Fibroblast of the aortic adventitia (primary cell): ENCODE measurements at regions not wholly inside any gene's neighbourhood (a gene's known extent, or its start where the extent isn't known, plus 50 kb on each side); places are given as distances from the start of the nearest gene placed in this dataset.

Source experiments
- DNase-seq: peaks from one replicate; pipeline ENCODE4 v3.0.0-alpha.2; 2010; ENCODE audit warnings: low read depth
- H3K4me3 ChIP-seq: 2 replicates; pipeline ENCODE4 v1.5.1; 2011; ENCODE audit warnings: low read depth, mild to moderate bottlenecking, control low read depth, low read length, moderate library complexity
- TF ChIP-seq, protein P1 (sequence below): IDR thresholded peaks from 2 replicates; pipeline ENCODE4 v1.5.1; 2011; ENCODE audit warnings: mild to moderate bottlenecking, low read length, control low read depth, inconsistent platforms; ENCODE audit not compliant: insufficient read depth

DNA sequence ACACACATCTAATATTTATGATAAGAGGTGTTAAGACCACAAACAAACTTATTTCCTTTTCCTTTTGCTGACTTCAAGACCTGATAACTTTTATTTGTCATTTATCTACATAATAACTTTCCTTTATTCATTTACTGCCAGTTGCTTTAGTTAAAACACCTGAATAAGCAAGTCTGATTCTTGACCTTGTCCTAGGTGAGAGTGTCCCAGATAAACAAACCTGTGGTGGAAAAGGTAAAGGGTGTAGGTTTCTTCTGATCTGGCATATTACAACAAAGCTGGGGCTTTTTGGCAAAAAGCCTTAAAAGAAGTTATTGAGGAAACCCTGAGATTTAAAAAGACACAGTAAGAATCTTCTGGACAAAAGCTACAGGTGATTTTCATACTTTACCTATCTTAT lies 191.5 kb downstream of the ZBBX start:
- TF ChIP-seq, protein P1, sequence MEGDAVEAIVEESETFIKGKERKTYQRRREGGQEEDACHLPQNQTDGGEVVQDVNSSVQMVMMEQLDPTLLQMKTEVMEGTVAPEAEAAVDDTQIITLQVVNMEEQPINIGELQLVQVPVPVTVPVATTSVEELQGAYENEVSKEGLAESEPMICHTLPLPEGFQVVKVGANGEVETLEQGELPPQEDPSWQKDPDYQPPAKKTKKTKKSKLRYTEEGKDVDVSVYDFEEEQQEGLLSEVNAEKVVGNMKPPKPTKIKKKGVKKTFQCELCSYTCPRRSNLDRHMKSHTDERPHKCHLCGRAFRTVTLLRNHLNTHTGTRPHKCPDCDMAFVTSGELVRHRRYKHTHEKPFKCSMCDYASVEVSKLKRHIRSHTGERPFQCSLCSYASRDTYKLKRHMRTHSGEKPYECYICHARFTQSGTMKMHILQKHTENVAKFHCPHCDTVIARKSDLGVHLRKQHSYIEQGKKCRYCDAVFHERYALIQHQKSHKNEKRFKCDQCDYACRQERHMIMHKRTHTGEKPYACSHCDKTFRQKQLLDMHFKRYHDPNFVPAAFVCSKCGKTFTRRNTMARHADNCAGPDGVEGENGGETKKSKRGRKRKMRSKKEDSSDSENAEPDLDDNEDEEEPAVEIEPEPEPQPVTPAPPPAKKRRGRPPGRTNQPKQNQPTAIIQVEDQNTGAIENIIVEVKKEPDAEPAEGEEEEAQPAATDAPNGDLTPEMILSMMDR, result no peak
- no peak overlapping the region for H3K4me3 ChIP-seq
- no peak for DNase-seq

DNA sequence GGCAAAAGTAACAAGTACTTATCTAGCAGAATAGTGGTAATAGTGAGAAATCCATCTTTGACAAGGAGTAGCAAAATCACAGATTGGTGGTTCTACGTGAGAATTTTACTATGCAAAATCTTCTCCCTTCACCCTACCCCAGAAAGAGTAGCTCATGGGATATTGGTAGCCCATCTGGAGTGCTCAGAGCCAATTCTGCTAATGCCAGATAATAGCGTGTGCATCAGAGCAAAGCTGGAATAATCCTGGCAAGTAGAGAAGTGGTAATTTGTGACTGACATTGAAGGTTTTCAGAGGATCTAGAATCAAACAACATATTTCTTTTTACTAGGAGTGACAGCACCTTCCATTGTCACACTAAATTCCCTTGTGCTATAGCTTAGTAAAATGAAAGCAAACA lies 192.9 kb downstream of the ZBBX start:
- TF ChIP-seq, protein P1, result no peak
- H3K4me3 ChIP-seq, result no peak overlapping the region
- DNase-seq, result no peak

DNA sequence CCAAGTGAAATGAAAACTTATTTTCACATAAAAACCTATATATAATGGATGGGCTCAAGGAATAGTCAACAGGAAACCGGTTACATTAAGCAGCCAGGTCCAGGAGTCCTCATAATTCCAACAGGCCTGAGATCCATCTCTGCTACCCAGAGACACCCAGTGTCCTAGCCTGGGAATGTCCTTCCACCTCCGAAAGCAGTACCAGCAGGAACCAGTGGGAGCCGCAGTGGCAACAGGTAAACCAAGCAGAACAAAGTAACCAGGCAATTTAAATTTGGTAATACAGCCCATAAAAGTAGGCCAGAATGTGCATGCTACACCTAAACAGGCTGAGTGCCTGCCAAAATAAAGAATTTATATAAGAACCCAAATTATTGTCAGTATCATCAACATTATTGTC lies 195.6 kb downstream of the ZBBX start:
- no peak for DNase-seq
- TF ChIP-seq, protein P1, result no peak
- H3K4me3 ChIP-seq, result no peak overlapping the region

DNA sequence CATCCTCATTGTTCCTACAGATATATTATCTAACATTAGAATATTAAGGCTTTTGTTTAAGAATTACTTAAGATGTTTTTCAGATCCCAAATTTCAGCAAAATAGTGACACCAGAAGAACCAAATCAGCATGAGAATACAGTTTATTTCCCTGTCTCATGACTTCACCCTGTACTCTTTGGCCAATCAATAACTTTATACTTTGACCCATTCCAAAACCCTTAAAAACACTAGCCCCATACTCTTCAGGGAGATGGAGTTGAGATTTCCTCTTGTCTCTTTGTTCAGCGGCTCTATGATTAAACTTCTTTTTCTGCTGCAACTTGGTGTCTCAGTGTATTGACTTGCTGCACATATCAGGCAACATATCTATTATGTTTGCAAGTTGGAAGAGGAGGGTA lies 207.7 kb downstream of the ZBBX start:
- no peak overlapping the region for H3K4me3 ChIP-seq
- DNase-seq, result no peak
- TF ChIP-seq, protein P1, result no peak

DNA sequence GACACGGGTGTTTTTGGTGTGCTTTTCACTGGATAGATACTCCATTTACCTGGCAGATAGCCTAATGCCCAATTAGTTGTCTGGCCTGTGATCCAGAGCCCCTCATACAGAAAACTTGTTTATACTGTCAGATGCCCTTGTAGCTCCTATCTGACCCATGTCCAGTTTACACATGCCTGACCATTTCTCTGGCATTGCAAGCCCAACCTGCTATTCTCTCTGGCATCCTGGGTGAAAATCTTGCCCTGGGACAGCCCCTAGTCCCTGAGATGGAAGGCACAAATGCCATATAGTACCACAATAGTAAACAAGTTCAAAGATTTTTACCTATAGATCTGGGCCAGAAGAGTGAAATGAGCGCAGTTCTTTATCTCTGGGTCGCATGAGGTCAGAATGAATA lies 212.6 kb downstream of the ZBBX start:
- DNase-seq, result no peak
- H3K4me3 ChIP-seq, result no peak overlapping the region
- TF ChIP-seq, protein P1, result no peak

DNA sequence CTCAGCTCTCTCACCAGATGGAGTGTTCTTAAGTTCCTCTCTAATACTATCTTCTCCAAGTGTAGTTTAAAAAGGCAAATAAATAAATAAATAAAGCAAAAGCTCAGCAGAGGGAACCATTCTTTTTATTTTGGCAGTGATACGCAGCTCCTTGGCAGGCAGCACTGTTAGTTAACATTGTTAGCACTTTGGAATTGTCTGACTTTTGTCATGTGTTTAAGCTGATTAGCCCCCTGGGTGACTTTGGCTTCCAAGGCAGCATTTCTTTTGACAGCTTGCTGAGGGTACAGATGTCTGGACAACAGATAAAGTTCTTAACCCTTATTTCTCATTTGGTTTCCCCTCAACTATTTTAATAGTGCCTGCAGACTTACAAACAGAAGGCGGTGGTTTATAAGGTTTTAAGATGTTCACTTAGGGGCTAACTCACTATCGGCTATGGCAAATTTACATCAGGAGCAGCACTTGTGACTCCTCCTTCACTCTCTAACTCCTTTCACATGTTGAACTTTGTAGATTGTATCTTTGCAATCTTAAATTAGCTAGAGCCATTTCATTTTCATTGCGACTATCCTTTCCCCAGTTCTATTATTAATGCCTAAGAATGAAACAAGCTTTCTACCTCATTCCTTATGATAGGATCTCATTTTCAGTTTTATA lies 213.4 kb downstream of the ZBBX start:
- TF ChIP-seq, protein P1, result no peak
- no peak overlapping the region for H3K4me3 ChIP-seq
- no peak for DNase-seq

DNA sequence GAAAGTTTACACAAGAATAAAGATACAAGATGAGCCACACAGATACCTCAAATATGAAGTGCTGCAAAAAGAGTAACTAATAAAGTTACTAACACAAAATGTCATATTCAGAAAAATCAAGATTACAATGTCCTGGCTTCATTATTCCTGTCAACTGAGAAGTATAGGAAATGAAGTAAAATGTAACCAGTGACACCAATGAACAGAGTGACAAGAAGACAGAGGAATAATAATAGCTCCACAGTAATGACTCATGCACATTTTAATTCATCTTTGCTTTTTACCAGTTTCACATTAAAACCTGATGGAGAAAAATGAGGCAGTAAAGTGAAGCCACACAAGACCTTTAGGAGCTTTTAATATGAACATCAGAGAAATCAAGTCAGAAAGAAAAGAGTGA lies 214.1 kb downstream of the ZBBX start:
- TF ChIP-seq, protein P1, result no peak

More for the DNA sequence above, 214.1 kb downstream of the ZBBX start:
- DNase-seq, result no peak
- H3K4me3 ChIP-seq, result no peak overlapping the region
